Ishikawa (cell line): ENCODE measurements at regions not wholly inside any gene's neighbourhood (a gene's known extent, or its start where the extent isn't known, plus 50 kb on each side); places are given as distances from the start of the nearest gene placed in this dataset.

Source experiments
- CEBPB ChIP-seq: IDR thresholded peaks from 2 replicates; pipeline ENCODE4 v1.6.1; 2012
- CREB1 ChIP-seq: IDR thresholded peaks from 2 replicates; pipeline ENCODE4 v1.6.1; 2012; ENCODE audit warnings: low read depth
- EGR1 ChIP-seq: IDR thresholded peaks from 2 replicates; pipeline ENCODE4 v1.6.1; 2012
- EP300 ChIP-seq: IDR thresholded peaks from 2 replicates; pipeline ENCODE4 v1.6.1; 2012; ENCODE audit warnings: borderline replicate concordance
- FOXM1 ChIP-seq: IDR thresholded peaks from 2 replicates; pipeline ENCODE4 v1.6.1; 2012; ENCODE audit warnings: low read depth, borderline replicate concordance
- MAX ChIP-seq: IDR thresholded peaks from 2 replicates; pipeline ENCODE4 v1.6.1; 2012
- NFIC ChIP-seq: IDR thresholded peaks from 2 replicates; pipeline ENCODE4 v1.6.1; 2012
- RAD21 ChIP-seq: IDR thresholded peaks from 2 replicates; pipeline ENCODE4 v1.6.1; 2012; ENCODE audit warnings: low read depth
- REST ChIP-seq: IDR thresholded peaks from 2 replicates; pipeline ENCODE4 v1.6.1; 2012; ENCODE audit warnings: low read depth, mild to moderate bottlenecking
- TAF1 ChIP-seq: IDR thresholded peaks from 2 replicates; pipeline ENCODE4 v1.6.1; 2012; ENCODE audit warnings: low read depth, mild to moderate bottlenecking
- TCF12 ChIP-seq: IDR thresholded peaks from 2 replicates; pipeline ENCODE4 v1.6.1; 2012; ENCODE audit warnings: low read depth
- TEAD4 ChIP-seq: IDR thresholded peaks from 2 replicates; pipeline ENCODE4 v1.6.1; 2012
- YY1 ChIP-seq: IDR thresholded peaks from 2 replicates; pipeline ENCODE4 v1.6.1; 2012; ENCODE audit warnings: low read depth
- ZBTB7A ChIP-seq: IDR thresholded peaks from 2 replicates; pipeline ENCODE4 v1.6.1; 2012; ENCODE audit warnings: low read depth
- TF ChIP-seq, protein P1 (sequence below): IDR thresholded peaks from 2 replicates; pipeline ENCODE4 v1.6.1; 2012

DNA sequence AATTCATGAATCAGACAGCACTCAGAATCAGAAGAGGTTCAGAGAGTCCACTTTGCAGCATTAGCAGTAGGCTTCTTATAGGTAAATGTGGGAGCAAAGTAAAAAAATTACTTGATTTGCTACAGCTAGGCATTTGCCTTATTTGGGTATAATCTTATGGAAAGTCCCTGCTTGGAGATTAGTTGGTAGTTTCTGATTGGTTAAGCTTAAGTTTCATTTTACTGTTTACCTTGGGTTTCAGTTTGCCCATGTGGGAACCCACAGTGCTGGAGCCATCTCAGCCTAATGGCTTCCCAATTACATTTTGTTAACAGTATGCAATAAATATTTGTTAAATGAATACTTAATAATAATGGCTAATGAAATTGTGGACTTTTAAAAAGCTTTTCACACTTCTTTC is 311.0 kb upstream of the FLRT2 start:
- no peak for TF ChIP-seq CEBPB
- TF ChIP-seq RAD21: no peak
- TF ChIP-seq EGR1: no peak
- TF ChIP-seq, protein P1, sequence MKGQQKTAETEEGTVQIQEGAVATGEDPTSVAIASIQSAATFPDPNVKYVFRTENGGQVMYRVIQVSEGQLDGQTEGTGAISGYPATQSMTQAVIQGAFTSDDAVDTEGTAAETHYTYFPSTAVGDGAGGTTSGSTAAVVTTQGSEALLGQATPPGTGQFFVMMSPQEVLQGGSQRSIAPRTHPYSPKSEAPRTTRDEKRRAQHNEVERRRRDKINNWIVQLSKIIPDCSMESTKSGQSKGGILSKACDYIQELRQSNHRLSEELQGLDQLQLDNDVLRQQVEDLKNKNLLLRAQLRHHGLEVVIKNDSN: no peak

- TF ChIP-seq NFIC: peak; percentile 56
- TF ChIP-seq EGR1: no peak
- TF ChIP-seq, protein P1: no peak
Observed at GRCh38 chr14:85221832-85222231, 308.1 kb upstream of the FLRT2 start.

GRCh38 chr14:85222341-85222740 is 307.6 kb upstream of the FLRT2 start:
- TF ChIP-seq TCF12: no peak
- TF ChIP-seq MAX: no peak
- no peak for TF ChIP-seq ZBTB7A
- TF ChIP-seq CREB1: no peak
- TF ChIP-seq RAD21: no peak
- TF ChIP-seq, protein P1: no peak
- no peak for TF ChIP-seq TEAD4
- no peak for TF ChIP-seq FOXM1
- no peak for TF ChIP-seq CEBPB
- no peak for TF ChIP-seq NFIC
- TF ChIP-seq YY1: no peak
- no peak for TF ChIP-seq REST
- no peak for TF ChIP-seq TAF1

GRCh38 chr14:85223667-85224066 is 306.3 kb upstream of the FLRT2 start:
- TF ChIP-seq, protein P1: no peak
- TF ChIP-seq EP300 (no peak), CEBPB (no peak), ZBTB7A (no peak), YY1 (no peak), TCF12 (no peak), EGR1 (no peak), MAX (no peak), NFIC (no peak), CREB1 (no peak), FOXM1 (no peak)

- TF ChIP-seq CREB1 (no peak), EGR1 (no peak), TAF1 (no peak), EP300 (no peak), CEBPB (no peak), RAD21 (no peak), TEAD4 (no peak)
Observed at GRCh38 chr14:85224241-85224640, 305.7 kb upstream of the FLRT2 start.

DNA sequence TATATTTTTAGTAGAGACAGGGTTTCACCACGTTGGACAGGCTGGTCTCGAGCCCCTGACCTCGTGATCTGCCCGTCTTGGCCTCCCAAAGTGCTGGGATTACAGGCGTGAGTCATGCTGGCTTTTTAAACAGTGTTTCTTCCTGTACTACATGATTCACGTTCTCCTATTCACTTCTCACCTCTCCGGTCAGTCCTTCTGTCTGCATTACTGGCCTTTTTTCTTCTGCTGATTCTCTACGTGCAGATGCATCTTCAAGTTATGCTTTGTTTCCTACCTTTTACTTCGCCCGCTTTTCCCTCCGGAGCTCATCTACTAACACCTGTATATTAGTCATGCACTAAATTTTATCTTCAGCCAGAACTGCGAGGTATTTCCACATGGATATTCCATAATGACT is 296.2 kb upstream of the FLRT2 start:
- TF ChIP-seq FOXM1 (no peak), MAX (no peak), ZBTB7A (no peak), TAF1 (no peak), TCF12 (no peak), REST (no peak), EGR1 (no peak), YY1 (no peak), RAD21 (no peak), NFIC (no peak), CREB1 (no peak), CEBPB (no peak), EP300 (no peak), TEAD4 (no peak)
- TF ChIP-seq, protein P1: no peak
